Hematopoietic multipotent progenitor cell treated with erythropoietin and hydrocortisone succinate and interleukin-3 and kit ligand, for 6 days (in vitro differentiated cells): ENCODE measurements at regions not wholly inside any gene's neighbourhood (a gene's known extent, or its start where the extent isn't known, plus 50 kb on each side); places are given as distances from the start of the nearest gene placed in this dataset.

ENCODE experiments used
- DNase-seq: peaks from one replicate; pipeline ENCODE4 v3.0.0-alpha.2; 2015

DNA sequence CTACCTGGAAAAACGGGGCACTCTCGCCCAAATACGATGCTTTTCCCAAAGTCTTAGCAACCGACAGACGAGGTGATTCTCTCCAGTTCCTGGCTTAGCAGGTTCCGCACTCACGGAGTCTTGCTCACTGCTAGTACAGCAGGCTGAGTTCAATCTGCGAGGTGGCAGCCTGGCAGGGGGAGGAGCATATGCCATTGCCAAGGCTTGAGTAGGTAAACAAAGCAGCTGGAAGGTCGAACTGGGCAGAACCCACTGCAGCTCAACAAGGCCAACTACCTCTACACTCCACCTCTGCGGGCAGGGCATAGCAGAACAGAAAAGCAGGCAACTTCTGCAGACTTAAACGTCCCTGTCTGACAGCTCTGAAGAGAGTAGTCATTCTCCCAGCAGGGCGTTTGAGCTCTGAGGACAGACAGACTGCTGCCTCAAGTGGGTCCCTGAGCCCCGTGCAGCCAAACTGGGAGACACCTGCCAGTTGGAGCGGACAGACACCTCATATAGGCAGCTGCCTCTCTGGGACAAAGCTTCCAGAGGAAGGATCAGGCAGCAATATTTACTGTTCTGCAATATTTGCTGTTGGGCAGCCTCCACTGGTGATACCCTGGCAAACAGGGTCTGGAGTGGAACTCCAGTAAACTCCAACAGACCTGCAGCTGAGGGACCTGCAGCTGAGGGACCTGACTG is 73.4 kb upstream of the CADM2 start:
- DNase-seq = no peak

DNA sequence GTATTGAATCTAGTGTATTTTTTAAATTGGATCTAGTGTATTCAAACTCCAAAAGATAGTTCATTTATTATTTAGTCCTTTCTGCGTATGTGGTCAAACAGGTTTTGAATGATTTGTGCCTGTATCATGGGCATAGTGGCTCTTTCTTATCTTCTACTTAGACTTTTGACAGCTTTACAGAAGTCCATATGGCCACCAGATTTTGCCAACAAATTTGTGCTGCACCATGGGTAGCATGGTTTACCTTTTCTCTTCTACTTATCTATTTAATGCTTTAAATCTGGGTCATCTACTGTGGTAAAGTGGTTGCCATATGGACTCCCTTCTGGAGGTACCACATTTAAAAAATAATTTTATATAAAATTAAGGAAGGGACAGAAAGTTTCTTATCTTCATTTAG is 66.9 kb upstream of the CADM2 start:
- no peak for DNase-seq

DNA sequence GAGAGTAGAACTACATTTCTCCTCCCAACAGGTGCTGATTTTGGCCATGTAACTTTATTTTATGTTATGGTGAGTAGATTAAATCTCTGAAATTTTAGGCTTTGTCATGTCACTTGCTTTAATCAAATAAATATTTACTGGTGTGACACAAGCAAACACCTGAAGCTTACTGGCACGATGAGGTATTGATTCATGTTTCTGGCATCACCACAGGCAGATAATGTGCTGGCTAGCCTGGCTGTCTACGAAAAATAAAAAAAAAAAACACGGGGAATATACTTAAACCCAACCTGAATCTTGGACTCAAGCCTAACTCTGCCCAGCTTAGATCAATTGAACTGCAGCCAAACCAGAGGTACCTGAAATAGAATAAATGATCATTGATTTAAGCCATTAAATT is 65.6 kb upstream of the CADM2 start:
- DNase-seq = no peak

DNA sequence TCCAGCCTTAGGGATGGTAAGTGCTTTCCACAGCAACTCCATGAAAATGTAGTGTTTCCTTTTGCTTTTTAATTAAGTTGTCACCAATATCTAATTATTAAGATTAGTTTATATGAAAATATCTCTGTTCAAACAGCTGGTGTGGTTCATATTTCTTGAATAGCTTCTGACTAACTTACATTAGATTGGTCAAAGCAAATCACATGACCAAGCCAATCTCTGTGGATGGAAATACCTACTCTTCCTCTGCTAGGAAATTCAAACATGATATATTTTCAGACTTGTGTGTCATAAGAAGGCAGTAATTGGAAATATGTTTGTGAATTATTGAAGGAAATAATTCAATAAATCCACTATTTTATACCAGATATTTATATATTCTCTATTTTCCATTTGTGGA is 54.6 kb upstream of the CADM2 start:
- DNase-seq = no peak

DNA sequence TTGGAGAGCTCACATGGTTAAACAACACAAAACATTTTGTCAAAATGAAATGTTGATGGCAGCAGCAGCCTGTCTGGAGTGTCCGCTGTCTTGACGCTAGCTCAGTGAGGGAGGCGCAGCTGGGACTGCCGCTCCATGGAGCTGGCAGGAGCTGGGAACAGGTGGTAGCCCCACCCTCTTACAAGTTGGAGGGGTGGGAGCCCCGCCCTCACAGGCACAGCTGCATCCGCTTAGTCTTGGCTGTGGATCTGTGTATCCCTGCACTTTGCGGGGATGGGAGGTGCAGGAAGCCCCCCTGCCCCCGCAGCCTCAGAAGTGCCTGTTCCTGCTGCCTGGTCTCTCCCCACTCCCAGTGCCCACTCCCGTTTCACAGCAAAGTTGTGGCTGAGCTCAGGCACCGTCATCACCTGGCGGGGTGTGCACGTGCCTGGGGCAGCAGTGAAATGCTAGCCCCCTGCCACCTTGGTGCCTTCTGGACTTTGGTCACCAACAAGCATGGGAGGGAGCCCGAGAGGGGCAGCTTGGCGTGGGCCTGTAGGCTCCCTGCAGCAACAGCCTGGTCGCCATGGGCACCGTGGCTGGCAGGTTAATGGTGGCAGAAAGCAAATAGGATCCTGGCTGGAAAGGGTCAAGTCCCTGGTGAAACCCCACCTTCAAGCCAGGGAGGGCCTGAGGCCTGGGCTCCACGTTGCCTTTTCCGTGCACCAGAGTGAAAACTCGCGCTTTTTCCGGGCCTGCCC is 53.8 kb upstream of the CADM2 start:
- DNase-seq = no peak

DNA sequence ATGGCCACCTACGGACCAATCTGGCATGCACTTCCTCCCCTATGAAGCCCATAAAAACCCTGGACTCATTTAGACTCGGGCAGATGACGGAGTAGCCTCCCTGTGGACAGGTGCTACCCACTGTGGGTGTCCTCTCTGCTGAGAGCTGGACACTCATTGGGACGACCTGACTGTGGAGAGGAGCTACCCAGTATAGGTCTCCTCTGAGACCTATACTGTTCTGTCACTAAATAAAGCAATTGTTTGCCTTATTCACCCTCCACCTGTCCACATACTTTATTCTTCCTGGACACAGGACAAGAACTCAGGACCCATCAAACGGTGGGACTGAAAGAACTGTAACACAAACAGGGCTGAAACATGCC is 53.3 kb upstream of the CADM2 start:
- no peak for DNase-seq

DNA sequence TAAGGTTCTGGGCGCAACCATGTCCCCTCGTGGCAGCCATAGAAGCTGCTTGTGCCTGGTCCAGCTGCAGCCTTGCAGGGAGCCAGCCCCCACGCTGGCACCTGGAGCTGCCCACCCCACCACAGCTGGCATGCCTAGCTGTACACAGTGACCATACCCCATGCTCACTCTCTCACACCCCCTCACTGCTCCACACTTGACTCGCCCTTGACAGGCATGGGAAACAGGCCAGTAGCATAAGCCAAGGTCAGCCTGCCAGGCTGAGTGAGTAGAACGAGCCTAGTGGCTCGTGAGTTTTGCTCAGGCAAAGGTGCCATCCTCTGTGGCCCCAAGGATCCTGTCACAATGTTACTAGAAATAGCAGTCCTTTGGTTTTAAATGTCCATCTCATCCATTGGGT is 52.7 kb upstream of the CADM2 start:
- no peak for DNase-seq
